ENCODE measurements at regions not wholly inside any gene's neighbourhood (a gene's known extent, or its start where the extent isn't known, plus 50 kb on each side); places are given as distances from the start of the nearest gene placed in this dataset.

DNA sequence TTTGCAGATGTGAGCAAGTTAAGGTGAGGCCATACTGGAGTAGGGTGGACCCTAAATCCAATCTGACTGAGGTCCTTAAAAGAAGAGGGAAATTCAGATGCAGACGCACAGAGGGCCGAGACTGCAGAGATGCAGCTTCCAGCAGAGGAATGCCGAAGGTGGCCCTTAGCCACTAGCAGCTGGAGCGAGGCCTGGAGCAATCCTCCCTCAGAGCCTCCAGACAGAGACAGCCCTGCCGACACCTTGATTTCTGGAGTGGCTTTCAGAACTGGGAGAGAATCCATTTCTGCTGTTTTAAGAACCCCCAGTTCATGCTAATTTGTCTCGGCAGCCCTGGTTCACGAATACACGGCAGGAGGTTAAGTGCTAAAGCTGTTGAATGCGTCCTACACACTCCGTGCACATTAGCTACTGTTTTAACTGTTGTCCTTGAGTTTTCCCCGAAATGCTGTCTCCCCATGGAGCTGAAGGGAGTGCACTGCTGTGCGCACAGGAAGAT, 135.5 kb downstream of the IRF8 start:
- Histone ChIP-seq H3K9me2 (ENCODE audit: insufficient read depth) (no peaks in the 10 kb centered on the region), H3K79me2 (ENCODE audit: insufficient read depth, low read length) (no peaks in the 10 kb centered on the region), H3K36me3 (ENCODE audit: control insufficient read depth in 1 of 2, insufficient read depth in 2 of 2, low read length in 2 of 2) (no peaks in the 10 kb centered on the region), H2AFZ (ENCODE audit: low read depth, low read length, poor library complexity, severe bottlenecking) (no peak overlapping the region), H3K27ac (ENCODE audit: low read depth, low read length) (no peak overlapping the region), H3K9me3 (ENCODE audit: control insufficient read depth in 1 of 2, insufficient read depth in 1 of 2, low read depth in 1 of 2, low read length in 2 of 2) (no peaks in the 10 kb centered on the region), H3K9ac (ENCODE audit: low read length) (no peak overlapping the region), H3K4me3 (replicated peaks in 1 of 2; ENCODE audit: low read depth in 1 of 2, low read length in 2 of 2) (no peak overlapping the region), H3K4me1 (ENCODE audit: control insufficient read depth in 1 of 2, insufficient read depth in 2 of 2, low read length in 2 of 2) (no peaks in the 10 kb centered on the region), H3K4me2 (ENCODE audit: low read length) (no peak overlapping the region), H4K20me1 (ENCODE audit: insufficient read depth) (no peaks in the 10 kb centered on the region), H3K27me3 (ENCODE audit: insufficient read depth, low read length) (peaks cover 13% of the 10 kb centered on the region)
- TF ChIP-seq SRF (IDR thresholded peaks at IDR 0.05; ENCODE audit: low read depth) (no peak), CBX3 (IDR thresholded peaks at IDR 0.05; ENCODE audit: low read depth) (no peak), EZH2 (IDR thresholded peaks at IDR 0.05) (no peak), EGR1 (IDR thresholded peaks at IDR 0.05; ENCODE audit: low read depth) (no peak), SIN3A (IDR thresholded peaks at IDR 0.05; ENCODE audit: low read depth) (no peak)
- ATAC-seq (no peak), DNase-seq (ENCODE audit: low read depth, low spot score) (no peak)
- ChIA-PET CTCF (no interaction called here), RAD21 (ENCODE audit: low non-redundant PET in 1 of 2, low total read pairs in 2 of 2, uncharacterized antibody in 2 of 2, unreplicated experiment in 2 of 2) (no interaction called here), POLR2A (no interaction called here)
- intact Hi-C loops (cut with micrococcal nuclease) = no loop called here
- no TSS peak for BruUV-seq (replicated peaks)

DNA sequence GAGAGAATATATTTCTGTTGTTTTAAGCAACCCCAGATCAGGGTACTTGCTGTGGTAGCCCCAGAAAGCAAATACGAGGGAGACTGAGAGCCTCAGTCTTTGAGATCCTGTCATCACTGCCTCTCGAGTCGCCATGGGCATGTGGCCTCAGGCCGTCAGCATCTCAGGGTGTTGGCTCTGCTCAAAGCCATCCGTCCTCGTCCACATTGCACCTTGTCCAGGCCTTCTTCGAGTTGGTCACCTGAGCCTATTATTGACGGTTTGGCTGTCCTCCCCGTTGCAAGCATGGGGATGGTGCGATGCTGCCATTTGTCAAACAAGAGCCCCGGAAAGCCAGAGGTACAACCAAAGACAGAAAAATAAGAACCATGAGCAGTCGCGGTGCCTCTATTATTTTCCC, 136.9 kb downstream of the IRF8 start:
- intact Hi-C loops (cut with micrococcal nuclease) = no loop called here
- DNase-seq (ENCODE audit: low read depth, low spot score) (no peak), ATAC-seq (no peak)
- RAD21 ChIA-PET (ENCODE audit: low non-redundant PET in 1 of 2, low total read pairs in 2 of 2, uncharacterized antibody in 2 of 2, unreplicated experiment in 2 of 2) = interaction anchor here in 1 of 2 experiments (0.5 kb wide), 1 partner anchor 37 kb away, joined by 6 read pairs; no protein-coding TSS in a partner anchor
- H3K79me2 ChIP-seq (ENCODE audit: insufficient read depth, low read length) = no peaks in the 10 kb centered on the region
- H3K9ac ChIP-seq (ENCODE audit: low read length) = no peak overlapping the region
- H3K4me1 ChIP-seq (ENCODE audit: control insufficient read depth in 1 of 2, insufficient read depth in 2 of 2, low read length in 2 of 2) = no peaks in the 10 kb centered on the region
- BruUV-seq (replicated peaks) = no TSS peak
- no peaks in the 10 kb centered on the region for H4K20me1 ChIP-seq (ENCODE audit: insufficient read depth)
- peaks cover 15% of the 10 kb centered on the region for H3K27me3 ChIP-seq (ENCODE audit: insufficient read depth, low read length)
- H3K27ac ChIP-seq (ENCODE audit: low read depth, low read length) = no peak overlapping the region
- CTCF ChIA-PET = interaction anchor here (0.6 to 1.0 kb wide), 2 partner anchors 8 to 43 kb away, joined by 3 read pairs; no protein-coding TSS in a partner anchor
- H3K36me3 ChIP-seq (ENCODE audit: control insufficient read depth in 1 of 2, insufficient read depth in 2 of 2, low read length in 2 of 2) = no peaks in the 10 kb centered on the region
- no peaks in the 10 kb centered on the region for H3K9me3 ChIP-seq (ENCODE audit: control insufficient read depth in 1 of 2, insufficient read depth in 1 of 2, low read depth in 1 of 2, low read length in 2 of 2)
- no peaks in the 10 kb centered on the region for H3K9me2 ChIP-seq (ENCODE audit: insufficient read depth)
- POLR2A ChIA-PET = no interaction called here
- H3K4me2 ChIP-seq (ENCODE audit: low read length) = no peak overlapping the region
- H3K4me3 ChIP-seq (replicated peaks in 1 of 2; ENCODE audit: low read depth in 1 of 2, low read length in 2 of 2) = no peak overlapping the region
- no peak overlapping the region for H2AFZ ChIP-seq (ENCODE audit: low read depth, low read length, poor library complexity, severe bottlenecking)
- TF ChIP-seq TCF7L2 (IDR thresholded peaks at IDR 0.05; ENCODE audit: borderline replicate concordance, extremely low read depth, insufficient read depth, insufficient read length) (no peak), SIN3A (IDR thresholded peaks at IDR 0.05; ENCODE audit: low read depth) (no peak), SRF (IDR thresholded peaks at IDR 0.05; ENCODE audit: low read depth) (no peak), CEBPB (IDR thresholded peaks at IDR 0.05; ENCODE audit: low read depth) (no peak), YY1 (IDR thresholded peaks at IDR 0.05; ENCODE audit: extremely low read depth, insufficient replicate concordance, low read depth, low read length) (no peak)
- TF ChIP-seq, protein P1, sequence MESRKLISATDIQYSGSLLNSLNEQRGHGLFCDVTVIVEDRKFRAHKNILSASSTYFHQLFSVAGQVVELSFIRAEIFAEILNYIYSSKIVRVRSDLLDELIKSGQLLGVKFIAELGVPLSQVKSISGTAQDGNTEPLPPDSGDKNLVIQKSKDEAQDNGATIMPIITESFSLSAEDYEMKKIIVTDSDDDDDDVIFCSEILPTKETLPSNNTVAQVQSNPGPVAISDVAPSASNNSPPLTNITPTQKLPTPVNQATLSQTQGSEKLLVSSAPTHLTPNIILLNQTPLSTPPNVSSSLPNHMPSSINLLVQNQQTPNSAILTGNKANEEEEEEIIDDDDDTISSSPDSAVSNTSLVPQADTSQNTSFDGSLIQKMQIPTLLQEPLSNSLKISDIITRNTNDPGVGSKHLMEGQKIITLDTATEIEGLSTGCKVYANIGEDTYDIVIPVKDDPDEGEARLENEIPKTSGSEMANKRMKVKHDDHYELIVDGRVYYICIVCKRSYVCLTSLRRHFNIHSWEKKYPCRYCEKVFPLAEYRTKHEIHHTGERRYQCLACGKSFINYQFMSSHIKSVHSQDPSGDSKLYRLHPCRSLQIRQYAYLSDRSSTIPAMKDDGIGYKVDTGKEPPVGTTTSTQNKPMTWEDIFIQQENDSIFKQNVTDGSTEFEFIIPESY (IDR thresholded peaks at IDR 0.05; ENCODE audit: extremely low read depth, insufficient replicate concordance, low read length) = no peak
- TF ChIP-seq, protein P2, sequence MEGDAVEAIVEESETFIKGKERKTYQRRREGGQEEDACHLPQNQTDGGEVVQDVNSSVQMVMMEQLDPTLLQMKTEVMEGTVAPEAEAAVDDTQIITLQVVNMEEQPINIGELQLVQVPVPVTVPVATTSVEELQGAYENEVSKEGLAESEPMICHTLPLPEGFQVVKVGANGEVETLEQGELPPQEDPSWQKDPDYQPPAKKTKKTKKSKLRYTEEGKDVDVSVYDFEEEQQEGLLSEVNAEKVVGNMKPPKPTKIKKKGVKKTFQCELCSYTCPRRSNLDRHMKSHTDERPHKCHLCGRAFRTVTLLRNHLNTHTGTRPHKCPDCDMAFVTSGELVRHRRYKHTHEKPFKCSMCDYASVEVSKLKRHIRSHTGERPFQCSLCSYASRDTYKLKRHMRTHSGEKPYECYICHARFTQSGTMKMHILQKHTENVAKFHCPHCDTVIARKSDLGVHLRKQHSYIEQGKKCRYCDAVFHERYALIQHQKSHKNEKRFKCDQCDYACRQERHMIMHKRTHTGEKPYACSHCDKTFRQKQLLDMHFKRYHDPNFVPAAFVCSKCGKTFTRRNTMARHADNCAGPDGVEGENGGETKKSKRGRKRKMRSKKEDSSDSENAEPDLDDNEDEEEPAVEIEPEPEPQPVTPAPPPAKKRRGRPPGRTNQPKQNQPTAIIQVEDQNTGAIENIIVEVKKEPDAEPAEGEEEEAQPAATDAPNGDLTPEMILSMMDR (IDR thresholded peaks at IDR 0.05 in 2 of 3, conservative IDR thresholded peaks at IDR 0.05 in 1 of 3; ENCODE audit: borderline replicate concordance in 1 of 3, insufficient read depth in 1 of 3, low read depth in 2 of 3, low read length in 2 of 3) = no peak
- TF ChIP-seq, protein P3, sequence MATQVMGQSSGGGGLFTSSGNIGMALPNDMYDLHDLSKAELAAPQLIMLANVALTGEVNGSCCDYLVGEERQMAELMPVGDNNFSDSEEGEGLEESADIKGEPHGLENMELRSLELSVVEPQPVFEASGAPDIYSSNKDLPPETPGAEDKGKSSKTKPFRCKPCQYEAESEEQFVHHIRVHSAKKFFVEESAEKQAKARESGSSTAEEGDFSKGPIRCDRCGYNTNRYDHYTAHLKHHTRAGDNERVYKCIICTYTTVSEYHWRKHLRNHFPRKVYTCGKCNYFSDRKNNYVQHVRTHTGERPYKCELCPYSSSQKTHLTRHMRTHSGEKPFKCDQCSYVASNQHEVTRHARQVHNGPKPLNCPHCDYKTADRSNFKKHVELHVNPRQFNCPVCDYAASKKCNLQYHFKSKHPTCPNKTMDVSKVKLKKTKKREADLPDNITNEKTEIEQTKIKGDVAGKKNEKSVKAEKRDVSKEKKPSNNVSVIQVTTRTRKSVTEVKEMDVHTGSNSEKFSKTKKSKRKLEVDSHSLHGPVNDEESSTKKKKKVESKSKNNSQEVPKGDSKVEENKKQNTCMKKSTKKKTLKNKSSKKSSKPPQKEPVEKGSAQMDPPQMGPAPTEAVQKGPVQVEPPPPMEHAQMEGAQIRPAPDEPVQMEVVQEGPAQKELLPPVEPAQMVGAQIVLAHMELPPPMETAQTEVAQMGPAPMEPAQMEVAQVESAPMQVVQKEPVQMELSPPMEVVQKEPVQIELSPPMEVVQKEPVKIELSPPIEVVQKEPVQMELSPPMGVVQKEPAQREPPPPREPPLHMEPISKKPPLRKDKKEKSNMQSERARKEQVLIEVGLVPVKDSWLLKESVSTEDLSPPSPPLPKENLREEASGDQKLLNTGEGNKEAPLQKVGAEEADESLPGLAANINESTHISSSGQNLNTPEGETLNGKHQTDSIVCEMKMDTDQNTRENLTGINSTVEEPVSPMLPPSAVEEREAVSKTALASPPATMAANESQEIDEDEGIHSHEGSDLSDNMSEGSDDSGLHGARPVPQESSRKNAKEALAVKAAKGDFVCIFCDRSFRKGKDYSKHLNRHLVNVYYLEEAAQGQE (IDR thresholded peaks at IDR 0.05; ENCODE audit: low read depth) = no peak
- TF ChIP-seq, protein P4, sequence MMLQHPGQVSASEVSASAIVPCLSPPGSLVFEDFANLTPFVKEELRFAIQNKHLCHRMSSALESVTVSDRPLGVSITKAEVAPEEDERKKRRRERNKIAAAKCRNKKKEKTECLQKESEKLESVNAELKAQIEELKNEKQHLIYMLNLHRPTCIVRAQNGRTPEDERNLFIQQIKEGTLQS (IDR thresholded peaks at IDR 0.05) = no peak
